H1 (cell line): ENCODE measurements at regions not wholly inside any gene's neighbourhood (a gene's known extent, or its start where the extent isn't known, plus 50 kb on each side); places are given as distances from the start of the nearest gene placed in this dataset.

ENCODE experiments used
- RAD21 ChIP-seq, 2 experiments: IDR thresholded peaks in 1 of 2; conservative IDR thresholded peaks in 1 of 2; 2 replicates each; pipeline ENCODE4 v1.6.1; 2011; ENCODE audit warnings: low read depth in 2 of 2, low read length in 2 of 2, improper control_type of control experiment in 1 of 2, inconsistent platforms in 1 of 2, mild to moderate bottlenecking in 1 of 2, moderate library complexity in 1 of 2
- TF ChIP-seq, protein P1 (sequence below), 3 experiments: IDR thresholded peaks; 1 replicate in 2 of 3; 2 replicates in 1 of 3; pipeline versions ENCODE4 v1.5.1 to v1.6.1; 2011; ENCODE audit warnings: low read length in 3 of 3, mild to moderate bottlenecking in 3 of 3, inconsistent platforms in 2 of 3, low read depth in 1 of 3, moderate library complexity in 1 of 3; ENCODE audit not compliant: insufficient read depth in 1 of 3; ENCODE audit errors: control extremely low read depth in 1 of 3

DNA sequence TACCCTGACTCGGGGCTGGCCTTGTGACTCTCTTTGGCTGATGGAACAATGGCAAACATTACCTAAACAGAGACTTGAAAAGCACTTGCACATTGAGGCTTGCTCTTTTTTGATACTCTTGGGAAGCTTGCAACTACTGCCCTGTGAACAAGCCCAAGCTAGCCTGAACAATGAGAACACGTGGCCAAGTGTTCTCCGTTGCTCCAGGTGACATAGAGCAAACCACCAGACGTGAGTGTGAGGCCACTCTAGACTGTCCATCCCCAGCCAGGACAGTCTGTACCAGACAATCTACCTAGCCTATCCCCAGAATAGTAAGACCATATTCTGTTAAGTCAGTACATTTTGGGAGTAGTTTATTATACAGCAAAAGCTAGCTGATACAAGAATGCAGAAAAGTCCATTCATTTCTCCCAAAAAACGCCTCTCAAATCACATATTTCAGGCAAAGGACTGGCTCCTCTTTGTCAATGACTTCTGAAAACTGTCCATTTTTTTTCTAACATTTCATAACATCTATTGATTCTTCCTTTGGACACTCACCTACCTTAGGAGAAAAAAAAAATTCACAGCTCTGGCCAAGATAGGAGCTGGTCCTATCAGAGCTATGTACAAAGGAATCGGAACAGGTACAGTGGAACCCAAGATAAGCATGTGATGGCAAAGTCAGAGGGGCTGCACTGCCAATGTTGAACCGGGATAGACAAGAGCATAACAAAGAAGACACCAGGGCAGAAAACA, 142.1 kb upstream of the PKDCC start (continued):
- TF ChIP-seq RAD21 (IDR thresholded peaks at IDR 0.05 in 1 of 2, conservative IDR thresholded peaks at IDR 0.05 in 1 of 2; ENCODE audit: low read depth in 2 of 2, low read length in 2 of 2), result no peak
- TF ChIP-seq, protein P1, sequence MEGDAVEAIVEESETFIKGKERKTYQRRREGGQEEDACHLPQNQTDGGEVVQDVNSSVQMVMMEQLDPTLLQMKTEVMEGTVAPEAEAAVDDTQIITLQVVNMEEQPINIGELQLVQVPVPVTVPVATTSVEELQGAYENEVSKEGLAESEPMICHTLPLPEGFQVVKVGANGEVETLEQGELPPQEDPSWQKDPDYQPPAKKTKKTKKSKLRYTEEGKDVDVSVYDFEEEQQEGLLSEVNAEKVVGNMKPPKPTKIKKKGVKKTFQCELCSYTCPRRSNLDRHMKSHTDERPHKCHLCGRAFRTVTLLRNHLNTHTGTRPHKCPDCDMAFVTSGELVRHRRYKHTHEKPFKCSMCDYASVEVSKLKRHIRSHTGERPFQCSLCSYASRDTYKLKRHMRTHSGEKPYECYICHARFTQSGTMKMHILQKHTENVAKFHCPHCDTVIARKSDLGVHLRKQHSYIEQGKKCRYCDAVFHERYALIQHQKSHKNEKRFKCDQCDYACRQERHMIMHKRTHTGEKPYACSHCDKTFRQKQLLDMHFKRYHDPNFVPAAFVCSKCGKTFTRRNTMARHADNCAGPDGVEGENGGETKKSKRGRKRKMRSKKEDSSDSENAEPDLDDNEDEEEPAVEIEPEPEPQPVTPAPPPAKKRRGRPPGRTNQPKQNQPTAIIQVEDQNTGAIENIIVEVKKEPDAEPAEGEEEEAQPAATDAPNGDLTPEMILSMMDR (IDR thresholded peaks at IDR 0.05; ENCODE audit: control extremely low read depth in 1 of 3, insufficient read depth in 1 of 3, low read depth in 1 of 3, low read length in 3 of 3), result no peak
